Pancreas (tissue), 10 donors: ENCODE measurements at regions not wholly inside any gene's neighbourhood (a gene's known extent, or its start where the extent isn't known, plus 50 kb on each side); places are given as distances from the start of the nearest gene placed in this dataset.

ENCODE experiments used
- ATAC-seq, 4 donors: fragments of 200-7000 bp; cut with Tn5 transposase; one replicate each; pipeline versions ENCODE4 v1.8.0 to v1.9.1; 2020; ENCODE audit warnings: mild to moderate bottlenecking in 4 of 4, moderate library complexity in 4 of 4
- DNase-seq, 6 donors: peaks; one replicate each; pipeline ENCODE4 v3.0.0-alpha.2; 2020
- FAIRE-seq: peaks from 2 replicates; lab custom pipeline; 2012; peaks lifted over from hg19 to GRCh38; lab: Jason Lieb, UNC
- H3K27ac ChIP-seq, 4 donors: fragments of 200-600 bp; sonication (generic); 1 replicate in 3 of 4; 2 replicates in 1 of 4; pipeline versions ENCODE4 v1.5.0 to v1.8.0; 2020
- H3K27me3 ChIP-seq, 4 donors: fragments of 200-600 bp; one replicate each; pipeline ENCODE4 v1.8.0; 2021
- H3K36me3 ChIP-seq, 3 donors: fragments of 200-600 bp; sonication (generic) in 1 of 3; one replicate each; pipeline versions ENCODE4 v1.5.0 to v1.8.0; 2020 to 2021
- H3K4me1 ChIP-seq, 3 donors: fragments of 200-600 bp; one replicate each; pipeline ENCODE4 v1.8.0; 2021
- H3K4me3 ChIP-seq, 4 donors: fragments of 200-600 bp; sonication (generic) in 2 of 4; one replicate each; pipeline versions ENCODE4 v1.5.0 to v1.8.0; 2020 to 2021
- H3K9me3 ChIP-seq, 4 donors: fragments of 200-600 bp; one replicate each; pipeline ENCODE4 v1.8.0; 2021
- WGBS, 2 donors: extraction: QIAGEN DNeasy Blood & Tissue Kit; methylation state at CpG; one replicate each; pipeline ENCODE4 v1.1.7; 2013; 5-methylcytosine and 5-hydroxymethylcytosine counted together
- intact Hi-C, 3 donors: fragments of 100-400 bp; cut with DNase I; formaldehyde crosslinking; loops; one replicate each; pipeline versions ENCODE4 v1.11.1 to v1.14.2; 2022
- TF ChIP-seq, protein P1 (sequence below), 4 donors: fragments of 200-600 bp; sonication (generic) in 3 of 4; IDR thresholded peaks; one replicate each; pipeline versions ENCODE4 v1.5.0 to v1.8.0; 2021; ENCODE audit warnings: antibody characterized with exemption in 4 of 4
- donor health status: healthy with polysubstance abuse.
- donor health status: DM: no; HTN: no; CAD: no; lungs with moderate emphysema.
- donor health status: DM: no; HTN: no; CAD: no.
- donor health status: control.
- donor health status: control.
- donor health status: Bipolar disorder and iron deficiency.
- donor health status: DM: yes; HTN: yes; CAD: no.
- donor health status: DM: no; HTN: no; CAD: no.
- donor health status: DM: no; HTN: no; CAD: no.
- donor health status: DM: yes; HTN: yes; CAD: no.

DNA sequence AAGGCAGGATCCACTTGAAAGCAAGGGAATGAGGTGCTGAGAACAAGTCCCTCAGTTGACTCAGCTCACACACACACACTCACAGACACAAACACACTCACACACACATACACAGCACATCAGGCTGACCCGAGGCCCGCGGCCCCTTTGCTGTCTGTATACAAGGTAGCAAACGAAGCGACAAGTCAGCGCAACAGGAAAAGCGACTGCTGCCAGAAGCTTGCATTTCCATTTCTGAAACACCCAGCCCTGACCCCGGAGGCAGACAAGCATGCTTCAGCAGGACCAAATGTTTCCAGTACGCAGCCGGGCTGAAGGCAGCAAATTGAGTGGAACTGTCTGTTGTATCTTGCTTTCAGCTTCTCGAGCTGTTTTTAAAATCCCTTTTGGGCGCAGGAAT, 501.6 kb downstream of the NPHP4 start:
- ATAC-seq (no peak), FAIRE-seq (no peak), DNase-seq (peak in 1 of 6 donors; percentile 39)
- Histone ChIP-seq H3K27ac (no peak overlapping the region), H3K27me3 (no peaks in the 10 kb centered on the region), H3K4me3 (no peak overlapping the region), H3K36me3 (no peaks in the 10 kb centered on the region), H3K9me3 (no peaks in the 10 kb centered on the region), H3K4me1 (no peaks in the 10 kb centered on the region)
- intact Hi-C loops, result no loop called here
- TF ChIP-seq, protein P1, sequence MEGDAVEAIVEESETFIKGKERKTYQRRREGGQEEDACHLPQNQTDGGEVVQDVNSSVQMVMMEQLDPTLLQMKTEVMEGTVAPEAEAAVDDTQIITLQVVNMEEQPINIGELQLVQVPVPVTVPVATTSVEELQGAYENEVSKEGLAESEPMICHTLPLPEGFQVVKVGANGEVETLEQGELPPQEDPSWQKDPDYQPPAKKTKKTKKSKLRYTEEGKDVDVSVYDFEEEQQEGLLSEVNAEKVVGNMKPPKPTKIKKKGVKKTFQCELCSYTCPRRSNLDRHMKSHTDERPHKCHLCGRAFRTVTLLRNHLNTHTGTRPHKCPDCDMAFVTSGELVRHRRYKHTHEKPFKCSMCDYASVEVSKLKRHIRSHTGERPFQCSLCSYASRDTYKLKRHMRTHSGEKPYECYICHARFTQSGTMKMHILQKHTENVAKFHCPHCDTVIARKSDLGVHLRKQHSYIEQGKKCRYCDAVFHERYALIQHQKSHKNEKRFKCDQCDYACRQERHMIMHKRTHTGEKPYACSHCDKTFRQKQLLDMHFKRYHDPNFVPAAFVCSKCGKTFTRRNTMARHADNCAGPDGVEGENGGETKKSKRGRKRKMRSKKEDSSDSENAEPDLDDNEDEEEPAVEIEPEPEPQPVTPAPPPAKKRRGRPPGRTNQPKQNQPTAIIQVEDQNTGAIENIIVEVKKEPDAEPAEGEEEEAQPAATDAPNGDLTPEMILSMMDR (IDR thresholded peaks at IDR 0.05), result no peak
- WGBS, 2 donors, result 52 to 60% methylated on average over 12 of the region's 12 CpGs

DNA sequence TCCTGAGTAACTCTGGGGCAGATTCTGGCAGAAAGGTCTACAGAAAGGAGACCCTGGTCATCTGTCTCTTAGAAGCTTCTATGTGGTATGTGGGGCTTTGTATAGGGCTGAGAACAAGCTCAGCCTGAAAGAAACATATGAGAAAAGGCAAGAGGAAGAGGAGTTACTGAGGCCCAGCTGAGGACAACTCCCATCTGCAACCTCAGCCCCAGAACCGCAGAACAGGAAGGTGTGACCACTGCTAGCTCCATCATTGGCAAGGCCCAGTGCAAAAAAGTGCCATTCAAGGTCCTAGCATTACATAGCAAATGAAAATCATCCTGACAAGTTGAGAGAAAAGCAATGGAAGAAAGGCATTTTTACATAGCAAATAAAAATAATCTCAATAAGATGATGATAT, 503.8 kb downstream of the NPHP4 start:
- no peaks in the 10 kb centered on the region for H3K9me3 ChIP-seq
- no peaks in the 10 kb centered on the region for H3K27me3 ChIP-seq
- 60 to 74% methylated on average over 1 of the region's 1 CpG for WGBS, 2 donors
- H3K4me1 ChIP-seq, result no peaks in the 10 kb centered on the region
- H3K36me3 ChIP-seq, result no peaks in the 10 kb centered on the region
- intact Hi-C loops, result no loop called here
- TF ChIP-seq, protein P1 (IDR thresholded peaks at IDR 0.05), result no peak
- H3K27ac ChIP-seq, result no peak overlapping the region
- no peak overlapping the region for H3K4me3 ChIP-seq
- no peak for FAIRE-seq
- no peak for ATAC-seq
- peak in 1 of 6 donors; percentile 1 for DNase-seq

GRCh38 chr1:5485968-5486696, 506.1 kb downstream of the NPHP4 start:
- FAIRE-seq (no peak), DNase-seq (peak in 1 of 6 donors; percentile 29), ATAC-seq (peak in 2 of 4 donors; percentile 17 to 39)
- Histone ChIP-seq H3K4me3 (no peak overlapping the region), H3K4me1 (no peaks in the 10 kb centered on the region), H3K36me3 (no peaks in the 10 kb centered on the region), H3K27ac (no peak overlapping the region), H3K27me3 (no peaks in the 10 kb centered on the region), H3K9me3 (no peaks in the 10 kb centered on the region)
- intact Hi-C loops, result no loop called here
- TF ChIP-seq, protein P1 (IDR thresholded peaks at IDR 0.05), result no peak
- WGBS, 2 donors, result 60 to 67% methylated on average over 7 of the region's 7 CpGs

GRCh38 chr1:5485436-5485835, 506.8 kb downstream of the NPHP4 start:
- H3K36me3 ChIP-seq, result no peaks in the 10 kb centered on the region
- DNase-seq (peak in 1 of 6 donors; percentile 29), FAIRE-seq (no peak), ATAC-seq (peak in 2 of 4 donors; percentile 22 to 31)
- intact Hi-C loops, result no loop called here
- H3K27me3 ChIP-seq, result no peaks in the 10 kb centered on the region
- no peak overlapping the region for H3K27ac ChIP-seq
- no peak overlapping the region for H3K4me3 ChIP-seq
- H3K9me3 ChIP-seq, result no peaks in the 10 kb centered on the region
- TF ChIP-seq, protein P1 (IDR thresholded peaks at IDR 0.05), result no peak
- H3K4me1 ChIP-seq, result no peaks in the 10 kb centered on the region
- 17 to 24% methylated on average over 2 of the region's 2 CpGs for whole genome bisulfite sequencing, 2 donors

GRCh38 chr1:5484451-5485165, 507.6 kb downstream of the NPHP4 start:
- no peak for FAIRE-seq
- Histone ChIP-seq H3K27me3 (no peaks in the 10 kb centered on the region), H3K4me3 (no peak overlapping the region), H3K36me3 (no peaks in the 10 kb centered on the region), H3K4me1 (no peaks in the 10 kb centered on the region), H3K27ac (no peak overlapping the region), H3K9me3 (no peaks in the 10 kb centered on the region)
- WGBS, 2 donors, result 50 to 60% methylated on average over 15 of the region's 15 CpGs
- DNase-seq, result peak in 1 of 6 donors; percentile 19
- intact Hi-C loops, result no loop called here
- no peak for ATAC-seq
- TF ChIP-seq, protein P1 (IDR thresholded peaks at IDR 0.05), result no peak
